ENCODE measurements at regions not wholly inside any gene's neighbourhood (a gene's known extent, or its start where the extent isn't known, plus 50 kb on each side); places are given as distances from the start of the nearest gene placed in this dataset.

DNA sequence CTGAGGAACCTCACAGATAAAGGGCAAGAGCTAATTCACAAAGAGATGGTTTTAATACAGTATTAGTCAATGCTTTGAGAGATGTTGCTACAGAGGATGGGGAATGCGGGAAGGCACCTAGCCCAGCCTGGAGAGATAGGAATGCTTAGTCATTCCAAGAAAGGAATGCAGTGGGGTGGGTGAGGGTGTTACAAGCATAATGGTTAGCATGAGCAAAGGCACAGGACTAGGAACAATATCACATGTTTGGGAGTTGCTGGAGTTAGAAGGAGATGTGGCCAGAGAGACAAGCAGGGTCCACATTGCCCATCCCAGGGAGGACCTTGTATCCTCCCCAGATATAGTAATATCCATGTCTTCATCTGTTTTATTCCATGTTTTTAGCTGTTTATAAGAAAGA is 107.0 kb upstream of the OGFRL1 start:
- Mint-ChIP-seq H3K4me1 (ENCODE audit: low read depth) (no peaks in the 10 kb centered on the region), H3K9me3 (no peaks in the 10 kb centered on the region), H3K27ac (no peak overlapping the region), H3K4me3 (no peak overlapping the region), H3K27me3 (peaks cover 35% of the 10 kb centered on the region), H3K36me3 (ENCODE audit: low read depth) (no peaks in the 10 kb centered on the region)
- no peak for DNase-seq

DNA sequence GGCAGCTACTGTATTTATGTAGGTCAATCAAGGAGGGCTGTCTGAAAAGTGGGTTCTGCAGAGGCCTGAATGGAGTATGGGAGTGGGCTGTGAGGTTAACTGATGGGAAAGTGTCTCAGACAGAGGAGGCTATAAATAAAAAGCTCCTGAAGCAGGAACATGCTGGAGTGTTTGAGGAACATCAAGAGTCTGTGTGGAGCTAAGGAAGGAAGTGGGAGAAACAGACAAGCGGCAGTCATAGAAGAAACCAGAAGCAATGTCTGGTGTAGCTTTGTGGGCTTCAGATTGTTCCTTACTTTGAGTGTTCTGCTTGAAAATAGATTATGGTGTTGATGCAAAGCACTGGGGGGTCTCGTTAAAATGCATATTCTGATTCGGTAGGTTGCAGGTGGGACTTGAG is 101.5 kb upstream of the OGFRL1 start:
- no peak for DNase-seq
- H3K9me3 Mint-ChIP-seq: no peaks in the 10 kb centered on the region
- H3K36me3 Mint-ChIP-seq (ENCODE audit: low read depth): no peaks in the 10 kb centered on the region
- no peak overlapping the region for H3K27ac Mint-ChIP-seq
- no peaks in the 10 kb centered on the region for H3K4me1 Mint-ChIP-seq (ENCODE audit: low read depth)
- H3K27me3 Mint-ChIP-seq: peaks cover 24% of the 10 kb centered on the region
- no peak overlapping the region for H3K4me3 Mint-ChIP-seq

DNA sequence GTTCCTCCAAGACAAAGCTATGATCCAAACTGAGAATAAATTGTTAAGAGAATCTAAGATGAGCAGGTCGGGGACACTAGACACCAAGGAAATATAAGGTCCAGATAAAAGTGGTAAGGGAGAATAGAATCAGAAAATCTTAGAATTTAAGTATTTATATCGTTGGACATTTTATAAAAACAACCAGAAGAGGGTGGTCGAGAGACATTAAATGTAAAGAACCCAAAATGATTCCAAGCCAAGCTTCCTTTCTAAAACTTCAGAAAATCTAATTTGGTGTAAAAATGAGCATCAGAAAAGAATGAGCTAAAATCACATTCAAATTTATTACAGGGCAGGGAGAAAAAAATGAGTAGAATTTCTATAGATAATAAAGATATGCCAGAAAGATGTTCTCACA is 97.8 kb upstream of the OGFRL1 start:
- no peaks in the 10 kb centered on the region for H3K9me3 Mint-ChIP-seq
- no peak overlapping the region for H3K4me3 Mint-ChIP-seq
- no peaks in the 10 kb centered on the region for H3K4me1 Mint-ChIP-seq (ENCODE audit: low read depth)
- H3K27me3 Mint-ChIP-seq: peaks cover 8% of the 10 kb centered on the region
- no peaks in the 10 kb centered on the region for H3K36me3 Mint-ChIP-seq (ENCODE audit: low read depth)
- no peak for DNase-seq
- no peak overlapping the region for H3K27ac Mint-ChIP-seq

DNA sequence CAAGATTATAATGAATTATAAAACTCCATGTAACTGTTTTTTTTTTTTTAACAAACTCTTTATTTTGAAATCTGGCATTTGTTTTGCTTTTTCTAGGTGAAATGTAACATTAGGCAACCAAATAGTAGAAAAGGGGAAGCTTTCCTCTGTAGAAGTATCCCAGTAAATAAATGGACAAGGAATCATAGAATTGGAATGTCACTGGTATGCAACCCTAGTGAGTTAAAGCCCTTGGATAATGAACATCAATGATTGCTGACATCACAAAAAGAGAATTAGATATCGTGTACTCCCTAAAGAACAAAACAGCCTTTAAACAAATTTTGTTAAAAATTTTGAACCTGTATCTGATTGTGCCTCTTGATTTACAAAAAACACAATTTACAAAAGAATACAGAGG is 93.9 kb upstream of the OGFRL1 start:
- H3K36me3 Mint-ChIP-seq (ENCODE audit: low read depth): no peaks in the 10 kb centered on the region
- H3K4me1 Mint-ChIP-seq (ENCODE audit: low read depth): no peaks in the 10 kb centered on the region
- no peak overlapping the region for H3K4me3 Mint-ChIP-seq
- no peaks in the 10 kb centered on the region for H3K9me3 Mint-ChIP-seq
- DNase-seq: no peak
- no peaks in the 10 kb centered on the region for H3K27me3 Mint-ChIP-seq
- no peak overlapping the region for H3K27ac Mint-ChIP-seq

DNA sequence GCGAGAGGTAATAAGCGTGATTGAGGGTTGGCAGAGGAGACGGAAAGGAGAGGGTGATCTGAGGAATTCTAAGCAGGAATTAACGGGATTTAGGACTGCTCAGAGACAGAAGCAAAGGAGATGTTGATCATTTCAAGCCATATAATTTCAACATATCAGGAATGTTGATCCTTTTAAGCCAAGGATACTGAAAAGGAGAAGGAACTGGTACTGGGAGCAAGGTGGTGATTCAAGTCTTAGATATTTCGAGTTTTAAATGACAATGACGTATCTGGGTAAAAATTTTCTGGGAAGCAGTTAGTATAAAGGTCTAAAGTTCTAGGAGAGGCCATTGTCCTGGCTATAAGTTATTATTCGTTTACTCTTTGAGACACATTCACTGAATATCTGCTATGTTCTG is 91.3 kb upstream of the OGFRL1 start:
- DNase-seq: no peak
- Mint-ChIP-seq H3K4me3 (no peak overlapping the region), H3K27me3 (no peaks in the 10 kb centered on the region), H3K4me1 (ENCODE audit: low read depth) (no peaks in the 10 kb centered on the region), H3K36me3 (ENCODE audit: low read depth) (no peaks in the 10 kb centered on the region), H3K9me3 (no peaks in the 10 kb centered on the region), H3K27ac (no peak overlapping the region)

DNA sequence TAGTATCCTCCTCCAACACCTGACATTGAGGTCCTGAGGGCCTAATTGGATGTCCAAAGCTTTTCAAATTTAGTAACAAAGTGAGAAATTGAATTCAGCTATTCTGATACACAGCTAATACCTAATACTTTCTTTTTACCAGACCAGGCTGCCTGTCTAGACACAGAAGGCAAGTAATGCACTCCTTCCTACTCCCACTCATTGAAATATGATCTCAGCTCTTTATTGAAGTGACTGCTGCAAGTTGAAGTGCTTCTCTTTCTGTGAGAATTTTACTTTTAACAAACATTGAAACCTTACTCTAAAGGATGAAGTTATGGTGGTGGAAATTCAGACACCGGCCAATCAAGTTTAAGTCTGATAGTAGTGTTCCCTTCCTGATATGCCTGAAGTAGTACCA is 90.8 kb upstream of the OGFRL1 start:
- no peak for DNase-seq
- Mint-ChIP-seq H3K27ac (no peak overlapping the region), H3K9me3 (no peaks in the 10 kb centered on the region), H3K4me1 (ENCODE audit: low read depth) (no peaks in the 10 kb centered on the region), H3K4me3 (no peak overlapping the region), H3K36me3 (ENCODE audit: low read depth) (no peaks in the 10 kb centered on the region), H3K27me3 (no peaks in the 10 kb centered on the region)

DNA sequence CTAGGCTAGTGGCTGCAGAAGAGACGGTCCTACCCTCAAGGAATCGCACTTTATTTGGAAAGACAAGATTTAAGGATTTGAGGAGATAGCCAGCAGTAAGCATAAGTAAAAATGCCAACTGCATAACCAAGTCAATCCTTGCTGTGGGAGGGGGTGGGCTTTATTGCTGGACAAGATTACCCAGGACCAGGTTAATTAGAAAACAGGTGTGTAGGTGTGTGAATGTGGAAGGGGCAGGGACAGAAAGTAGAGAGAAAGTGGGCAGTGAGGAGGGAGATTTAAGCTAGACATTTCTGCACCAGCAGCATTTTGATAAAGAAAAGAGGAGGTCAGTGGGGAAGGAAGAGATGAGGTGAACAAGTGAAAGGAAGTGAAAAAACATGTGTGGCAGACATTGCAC is 89.7 kb upstream of the OGFRL1 start:
- no peak overlapping the region for H3K27ac Mint-ChIP-seq
- no peaks in the 10 kb centered on the region for H3K9me3 Mint-ChIP-seq
- no peak for DNase-seq
- H3K27me3 Mint-ChIP-seq: peaks cover 3% of the 10 kb centered on the region
- H3K4me1 Mint-ChIP-seq (ENCODE audit: low read depth): no peaks in the 10 kb centered on the region
- H3K4me3 Mint-ChIP-seq: no peak overlapping the region
- H3K36me3 Mint-ChIP-seq (ENCODE audit: low read depth): no peaks in the 10 kb centered on the region

DNA sequence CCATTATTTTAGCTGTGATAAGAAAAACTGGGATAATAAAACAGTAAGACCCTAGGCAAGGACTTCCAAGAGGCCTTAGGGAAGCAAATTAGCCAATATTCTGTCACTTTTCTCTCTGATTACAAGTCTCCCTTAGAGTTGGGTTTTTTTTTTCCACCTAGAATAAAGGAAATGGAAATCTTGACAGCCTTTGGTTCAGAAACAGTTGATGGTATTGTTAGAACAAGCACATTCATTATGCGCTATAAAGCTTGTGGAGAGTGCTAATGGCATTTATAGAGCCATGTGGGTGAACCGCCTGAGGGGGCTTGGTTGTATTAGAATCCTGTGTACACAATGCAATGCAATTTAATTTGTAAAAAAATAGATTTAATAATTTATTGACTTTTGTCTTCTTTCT is 88.9 kb upstream of the OGFRL1 start:
- H3K4me1 Mint-ChIP-seq (ENCODE audit: low read depth): no peaks in the 10 kb centered on the region
- H3K9me3 Mint-ChIP-seq: no peaks in the 10 kb centered on the region
- peaks cover 3% of the 10 kb centered on the region for H3K27me3 Mint-ChIP-seq
- no peak overlapping the region for H3K4me3 Mint-ChIP-seq
- no peak overlapping the region for H3K27ac Mint-ChIP-seq
- DNase-seq: no peak
- H3K36me3 Mint-ChIP-seq (ENCODE audit: low read depth): no peaks in the 10 kb centered on the region

DNA sequence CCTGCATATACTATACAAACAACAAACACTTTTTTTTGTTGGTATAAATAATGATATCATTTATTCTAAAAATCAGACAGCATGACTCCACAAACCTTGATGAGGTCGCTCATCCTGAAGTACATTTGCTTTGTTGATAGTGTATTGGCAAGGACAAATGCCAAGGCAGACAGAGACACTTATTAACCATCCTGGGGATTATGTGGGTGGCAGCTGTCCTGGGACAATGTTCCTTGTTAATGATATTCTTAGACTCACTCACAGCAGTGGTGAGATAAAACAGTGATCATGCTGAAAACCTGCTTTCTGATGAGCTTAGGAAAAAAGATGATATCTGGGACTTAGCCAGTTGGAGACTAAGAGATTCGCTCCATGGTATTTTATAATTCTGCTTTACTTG is 85.4 kb upstream of the OGFRL1 start:
- Mint-ChIP-seq H3K36me3 (ENCODE audit: low read depth) (no peaks in the 10 kb centered on the region), H3K27ac (no peak overlapping the region), H3K4me3 (no peak overlapping the region), H3K27me3 (peaks cover 3% of the 10 kb centered on the region), H3K4me1 (ENCODE audit: low read depth) (no peaks in the 10 kb centered on the region), H3K9me3 (no peaks in the 10 kb centered on the region)
- DNase-seq: no peak

DNA sequence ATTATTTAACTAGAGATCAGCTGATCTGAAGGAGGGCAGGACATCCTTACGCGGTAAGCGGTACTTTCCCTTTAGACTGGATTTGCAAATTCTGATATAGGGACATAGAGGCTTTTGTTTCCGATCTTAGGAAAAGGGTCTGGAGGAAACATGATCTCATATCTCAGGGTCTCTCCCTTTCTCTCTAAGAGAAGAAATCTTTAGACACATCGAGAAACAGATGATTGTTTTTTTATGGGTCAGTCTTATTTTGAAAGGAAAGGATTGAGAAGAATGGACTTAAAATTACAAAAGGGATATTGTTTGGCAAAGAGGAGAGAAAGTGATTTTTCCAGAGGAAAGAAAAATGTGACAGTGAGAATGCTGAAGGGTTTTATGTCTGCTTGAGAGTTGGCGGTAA is 83.9 kb upstream of the OGFRL1 start:
- peaks cover 3% of the 10 kb centered on the region for H3K27me3 Mint-ChIP-seq
- H3K9me3 Mint-ChIP-seq: no peaks in the 10 kb centered on the region
- no peak overlapping the region for H3K27ac Mint-ChIP-seq
- H3K4me1 Mint-ChIP-seq (ENCODE audit: low read depth): no peaks in the 10 kb centered on the region
- no peak for DNase-seq
- H3K36me3 Mint-ChIP-seq (ENCODE audit: low read depth): no peaks in the 10 kb centered on the region
- H3K4me3 Mint-ChIP-seq: no peak overlapping the region

DNA sequence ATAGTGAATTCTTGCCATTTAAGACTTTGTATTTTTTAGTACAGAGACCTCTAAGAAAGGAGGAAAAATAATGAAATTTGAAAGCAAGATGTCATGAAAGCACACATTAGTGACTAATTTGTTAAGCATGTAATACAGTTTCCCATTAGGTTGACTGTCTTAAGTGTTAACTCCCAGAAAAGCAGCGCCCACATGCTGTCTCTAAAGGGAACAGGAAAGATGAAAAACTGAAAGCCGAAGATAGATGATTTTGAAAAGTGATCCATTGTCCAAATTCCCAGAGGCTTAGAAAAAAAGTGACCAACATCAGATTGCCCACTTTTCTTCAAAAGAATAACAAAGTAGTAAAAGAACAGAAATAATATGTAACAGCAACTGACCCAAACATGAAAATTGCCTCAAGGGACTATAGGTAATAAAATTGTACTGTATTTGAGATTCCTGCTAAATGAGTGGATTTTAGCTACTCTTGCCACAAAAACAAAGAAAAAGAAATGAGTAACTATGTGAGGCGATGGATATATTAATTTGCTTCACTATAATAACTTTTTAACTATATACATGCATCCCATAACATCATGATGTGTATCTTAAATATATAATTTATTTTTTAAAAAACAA is 83.2 kb upstream of the OGFRL1 start:
- H3K4me3 Mint-ChIP-seq: no peak overlapping the region
- no peaks in the 10 kb centered on the region for H3K36me3 Mint-ChIP-seq (ENCODE audit: low read depth)
- peaks cover 3% of the 10 kb centered on the region for H3K27me3 Mint-ChIP-seq
- no peaks in the 10 kb centered on the region for H3K4me1 Mint-ChIP-seq (ENCODE audit: low read depth)
- H3K27ac Mint-ChIP-seq: no peak overlapping the region
- no peaks in the 10 kb centered on the region for H3K9me3 Mint-ChIP-seq
- DNase-seq: no peak

DNA sequence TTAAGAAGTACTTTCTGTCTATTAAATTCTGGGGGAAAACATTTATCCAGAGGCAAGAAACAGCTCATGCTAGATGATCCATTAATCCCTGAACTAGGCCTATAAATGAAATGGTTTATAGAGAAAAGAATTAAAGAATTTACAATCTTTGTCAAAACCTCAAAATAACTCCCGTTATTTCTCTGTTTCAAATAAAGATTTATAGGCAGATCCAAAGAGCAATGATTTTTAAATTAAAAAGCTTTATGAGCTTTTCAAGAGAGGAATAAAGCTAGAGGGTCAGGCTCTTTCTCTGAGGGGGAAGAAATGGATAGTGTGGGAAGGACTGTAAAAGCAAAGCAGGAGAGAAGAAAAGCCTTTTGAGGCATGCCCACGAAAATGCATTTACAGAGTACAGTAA is 82.5 kb upstream of the OGFRL1 start:
- Mint-ChIP-seq H3K4me3 (no peak overlapping the region), H3K4me1 (ENCODE audit: low read depth) (no peaks in the 10 kb centered on the region), H3K27ac (no peak overlapping the region), H3K36me3 (ENCODE audit: low read depth) (no peaks in the 10 kb centered on the region), H3K9me3 (no peaks in the 10 kb centered on the region), H3K27me3 (peaks cover 6% of the 10 kb centered on the region)
- DNase-seq: no peak

DNA sequence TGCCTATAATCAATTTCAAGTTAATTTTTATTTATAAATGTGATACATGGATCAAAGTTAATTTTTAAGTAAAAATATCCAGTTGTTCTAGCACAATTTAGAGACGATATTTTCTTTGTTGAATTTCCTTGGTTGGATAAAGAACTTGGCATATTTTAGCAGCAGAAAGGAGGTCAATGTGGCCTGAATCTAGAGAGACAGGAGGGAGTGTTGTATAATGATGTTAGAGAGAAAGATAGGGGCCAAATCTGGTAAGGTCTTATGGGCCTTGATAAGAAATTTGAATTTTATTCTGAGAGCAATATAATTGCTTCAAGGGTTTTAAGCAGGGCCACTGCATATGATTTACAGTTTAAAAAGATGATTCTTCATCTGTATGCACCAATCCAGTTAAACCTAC is 79.4 kb upstream of the OGFRL1 start:
- no peaks in the 10 kb centered on the region for H3K4me1 Mint-ChIP-seq (ENCODE audit: low read depth)
- no peaks in the 10 kb centered on the region for H3K9me3 Mint-ChIP-seq
- DNase-seq: no peak
- no peak overlapping the region for H3K27ac Mint-ChIP-seq
- no peak overlapping the region for H3K4me3 Mint-ChIP-seq
- peaks cover 4% of the 10 kb centered on the region for H3K27me3 Mint-ChIP-seq
- no peaks in the 10 kb centered on the region for H3K36me3 Mint-ChIP-seq (ENCODE audit: low read depth)

DNA sequence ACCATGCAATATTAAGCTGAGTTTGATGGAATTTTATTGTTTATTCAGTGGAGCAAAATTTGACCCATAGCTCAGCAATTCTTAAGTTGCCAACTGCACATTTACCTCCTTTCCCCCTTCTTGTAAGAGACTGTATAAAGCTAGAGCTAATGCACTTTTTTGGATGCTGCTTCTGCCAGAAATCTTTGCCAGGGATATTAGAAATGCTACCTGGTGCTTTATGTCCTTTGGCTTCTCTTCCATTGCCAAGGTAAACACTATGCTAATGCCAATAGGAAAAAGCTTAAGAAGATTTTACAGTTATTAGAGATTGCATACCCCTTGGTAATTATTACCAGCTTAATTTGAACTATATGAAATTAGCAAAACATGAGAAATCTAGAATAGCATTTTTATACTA is 79.0 kb upstream of the OGFRL1 start:
- no peaks in the 10 kb centered on the region for H3K4me1 Mint-ChIP-seq (ENCODE audit: low read depth)
- H3K36me3 Mint-ChIP-seq (ENCODE audit: low read depth): no peaks in the 10 kb centered on the region
- no peak overlapping the region for H3K27ac Mint-ChIP-seq
- no peaks in the 10 kb centered on the region for H3K9me3 Mint-ChIP-seq
- DNase-seq: no peak
- no peak overlapping the region for H3K4me3 Mint-ChIP-seq
- H3K27me3 Mint-ChIP-seq: peaks cover 4% of the 10 kb centered on the region

DNA sequence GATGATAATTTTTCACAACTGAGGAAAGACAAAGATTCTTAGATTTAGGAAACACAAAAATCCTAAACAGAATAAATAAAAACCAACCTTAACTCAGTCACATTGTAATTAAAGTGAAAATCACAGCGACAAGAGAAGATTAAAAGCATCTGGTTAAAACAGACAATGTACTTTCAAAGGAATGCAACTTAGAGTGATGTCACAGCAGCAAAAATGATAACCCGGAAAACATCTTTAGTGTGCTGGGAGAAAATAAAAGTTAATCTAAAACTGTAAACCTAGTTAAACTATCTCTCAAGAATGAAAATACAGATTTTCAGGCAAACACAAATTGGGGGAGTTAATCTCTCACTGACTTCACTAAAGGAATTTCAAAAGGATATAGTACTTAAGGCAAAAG is 76.8 kb upstream of the OGFRL1 start:
- H3K27me3 Mint-ChIP-seq: peaks cover 4% of the 10 kb centered on the region
- no peaks in the 10 kb centered on the region for H3K4me1 Mint-ChIP-seq (ENCODE audit: low read depth)
- DNase-seq: no peak
- H3K4me3 Mint-ChIP-seq: no peak overlapping the region
- no peak overlapping the region for H3K27ac Mint-ChIP-seq
- no peaks in the 10 kb centered on the region for H3K36me3 Mint-ChIP-seq (ENCODE audit: low read depth)
- H3K9me3 Mint-ChIP-seq: no peaks in the 10 kb centered on the region

DNA sequence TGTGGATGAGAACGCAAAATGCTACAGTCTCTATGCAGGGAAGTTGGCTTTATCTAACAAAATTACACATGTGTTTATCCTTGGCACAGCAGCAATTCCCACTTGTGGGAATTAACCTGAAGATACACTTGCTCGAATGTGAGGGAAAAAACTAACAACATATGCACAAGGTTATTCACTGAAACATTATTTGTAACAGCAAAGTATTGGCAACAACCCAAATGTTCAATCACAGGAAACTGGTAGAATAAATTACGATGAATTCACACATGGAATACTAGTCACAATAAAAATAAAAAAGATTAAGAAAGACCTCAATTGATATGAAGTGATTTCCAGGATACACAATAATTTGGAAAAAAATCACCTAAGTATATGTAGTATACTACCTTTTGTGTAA is 68.1 kb upstream of the OGFRL1 start:
- H3K27me3 Mint-ChIP-seq: no peaks in the 10 kb centered on the region
- H3K4me1 Mint-ChIP-seq (ENCODE audit: low read depth): peaks cover 3% of the 10 kb centered on the region
- H3K36me3 Mint-ChIP-seq (ENCODE audit: low read depth): no peaks in the 10 kb centered on the region
- H3K27ac Mint-ChIP-seq: no peak overlapping the region
- no peaks in the 10 kb centered on the region for H3K9me3 Mint-ChIP-seq
- H3K4me3 Mint-ChIP-seq: no peak overlapping the region
- DNase-seq: no peak

Data from activated T-cell treated with anti-CD3 and anti-CD28 coated beads, Interleukin-2, amount 50 U/mL, for 24 hours (primary cell).